GM10266 (cell line): ENCODE measurements at regions not wholly inside any gene's neighbourhood (a gene's known extent, or its start where the extent isn't known, plus 50 kb on each side); places are given as distances from the start of the nearest gene placed in this dataset.

Experiments used
- DNase-seq: peaks from one replicate; pipeline ENCODE4 v3.0.0; 2012; ENCODE audit errors: extremely low spot score
- CTCF ChIP-seq: IDR thresholded peaks from 2 replicates; pipeline ENCODE4 v1.5.1; 2012; ENCODE audit warnings: mild to moderate bottlenecking, low read depth; ENCODE audit not compliant: control insufficient read depth, insufficient read depth; ENCODE audit errors: missing control alignments

- no peak for TF ChIP-seq CTCF
- no peak for DNase-seq
Observed at GRCh38 chr13:27005976-27006518, 165.6 kb downstream of the USP12 start.

- no peak for TF ChIP-seq CTCF
- no peak for DNase-seq
Observed at GRCh38 chr13:27005556-27005955, 166.1 kb downstream of the USP12 start.

DNA sequence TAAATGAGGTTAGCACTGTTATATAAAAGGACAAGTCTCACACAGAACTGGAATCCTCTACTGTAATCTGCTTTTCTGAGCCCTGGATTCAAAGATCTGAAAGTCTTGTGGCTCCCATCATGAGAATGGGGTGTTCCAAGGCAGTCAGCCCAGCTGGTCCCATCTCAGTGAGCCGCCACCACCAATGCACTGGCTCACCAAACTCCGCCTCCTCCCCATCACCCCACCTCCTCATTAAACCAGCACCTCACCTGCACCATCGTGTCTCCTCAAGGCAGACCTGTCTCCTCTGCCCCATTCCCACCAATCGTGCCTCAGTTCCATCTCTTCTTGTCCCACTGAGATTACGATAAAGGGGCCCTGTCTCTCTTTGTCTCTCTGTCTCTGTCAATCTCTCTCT, 166.7 kb downstream of the USP12 start:
- no peak for TF ChIP-seq CTCF
- no peak for DNase-seq

DNA sequence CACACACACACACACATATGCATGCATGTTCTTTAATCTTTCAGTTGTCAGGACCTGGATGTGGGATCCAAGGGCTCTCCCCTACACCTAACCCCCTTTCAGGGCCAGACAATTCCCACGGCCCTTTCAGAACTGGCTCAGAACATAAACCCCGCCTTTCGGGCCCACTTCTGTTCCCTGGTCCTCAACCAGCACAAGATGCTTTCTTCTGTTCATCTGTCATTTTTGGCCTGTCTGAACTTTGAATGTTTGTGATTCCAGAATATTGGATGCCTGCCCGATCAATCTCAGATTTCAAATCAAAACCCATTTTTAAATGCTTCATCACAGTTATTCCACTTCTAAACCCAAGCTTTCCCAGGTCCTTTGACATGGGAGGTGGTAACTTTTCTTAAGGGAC, 167.3 kb downstream of the USP12 start:
- DNase-seq, result no peak

DNA sequence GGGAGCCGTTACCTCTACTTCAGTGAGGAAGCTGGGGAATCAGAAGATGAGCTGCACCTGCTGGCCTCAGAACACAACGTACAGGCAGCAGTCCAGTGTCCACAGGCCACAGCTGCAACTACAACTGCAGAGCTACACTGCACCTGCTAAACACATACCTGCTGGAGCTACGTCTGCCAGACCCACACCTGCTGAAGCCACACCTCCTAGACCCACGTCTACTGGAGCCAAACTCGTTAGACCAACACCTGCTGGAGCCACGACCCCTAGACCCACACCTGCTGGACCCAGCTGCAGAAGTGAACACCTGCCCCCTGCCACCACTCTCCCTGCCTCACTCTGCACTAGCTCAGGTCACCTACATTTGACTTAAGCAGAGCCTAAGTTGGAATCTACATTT, 169.9 kb downstream of the USP12 start:
- DNase-seq, result no peak
- TF ChIP-seq CTCF, result no peak

More for the DNA sequence above, 167.3 kb downstream of the USP12 start:
- no peak for TF ChIP-seq CTCF

DNA sequence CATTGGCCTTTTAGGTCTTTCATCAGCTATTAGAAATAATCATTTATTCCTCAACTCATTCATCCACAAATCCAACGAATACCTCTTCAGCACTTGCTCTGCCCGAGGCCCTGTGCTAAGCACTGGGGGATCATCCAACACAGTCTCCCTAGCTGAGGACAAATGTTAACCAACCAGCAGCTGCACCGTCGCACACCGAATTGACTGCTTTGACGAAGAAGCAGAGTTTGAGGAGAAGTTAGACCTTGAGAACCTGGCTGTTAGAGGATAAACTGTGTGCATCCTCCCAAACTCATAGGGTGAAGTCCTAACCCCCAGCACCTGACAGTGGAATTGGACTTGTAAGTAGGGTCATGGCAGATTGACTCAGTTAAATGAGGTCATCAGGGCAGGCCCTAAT, 170.9 kb downstream of the USP12 start:
- no peak for TF ChIP-seq CTCF
- no peak for DNase-seq

GRCh38 chr13:26999499-26999898, 172.1 kb downstream of the USP12 start:
- DNase-seq, result no peak
- no peak for TF ChIP-seq CTCF
